Astrocyte (in vitro differentiated cells and primary cell): ENCODE measurements at regions not wholly inside any gene's neighbourhood (a gene's known extent, or its start where the extent isn't known, plus 50 kb on each side); places are given as distances from the start of the nearest gene placed in this dataset.
"Not testable (repeated sequence)": the region's sequence is repeated elsewhere in the genome, so short reads cannot be mapped to it uniquely, and the experiment has no call there.

Experiments
- DNase-seq: peaks from one replicate; pipeline ENCODE4 v3.0.0-alpha.2; 2010; ENCODE audit warnings: low read depth
- FAIRE-seq: peaks from 2 replicates; lab custom pipeline; 2011; peaks lifted over from hg19 to GRCh38; lab: Jason Lieb, UNC
- H2AFZ ChIP-seq: 2 replicates; pipeline ENCODE4 v1.6.0; 2012; ENCODE audit warnings: low read depth, low read length, inconsistent platforms
- H3K27ac ChIP-seq: 2 replicates; pipeline ENCODE4 v1.5.1; 2011; ENCODE audit warnings: low read depth, low read length, inconsistent platforms
- H3K27me3 ChIP-seq: 2 replicates; pipeline ENCODE4 v1.6.0; 2011; ENCODE audit warnings: low read length, inconsistent platforms; ENCODE audit not compliant: insufficient read depth
- H3K36me3 ChIP-seq: 2 replicates; pipeline ENCODE4 v1.5.1; 2011; ENCODE audit warnings: low read length, inconsistent platforms; ENCODE audit not compliant: insufficient read depth
- H3K4me1 ChIP-seq: 2 replicates; pipeline ENCODE4 v1.5.1; 2011; ENCODE audit warnings: low read length, inconsistent platforms; ENCODE audit not compliant: insufficient read depth
- H3K4me2 ChIP-seq: 2 replicates; pipeline ENCODE4 v1.6.0; 2012; ENCODE audit warnings: low read length, inconsistent platforms
- H3K4me3 ChIP-seq: 2 replicates; pipeline ENCODE4 v1.5.1; 2011; ENCODE audit warnings: low read depth, mild to moderate bottlenecking, low read length, inconsistent platforms; ENCODE audit not compliant: insufficient read depth
- H3K79me2 ChIP-seq: 2 replicates; pipeline ENCODE4 v1.6.0; 2012; ENCODE audit warnings: mild to moderate bottlenecking, low read length, inconsistent platforms; ENCODE audit not compliant: insufficient read depth
- H3K9ac ChIP-seq: 2 replicates; pipeline ENCODE4 v1.6.0; 2012; ENCODE audit warnings: mild to moderate bottlenecking, low read length, inconsistent platforms
- H3K9me3 ChIP-seq: 2 replicates; pipeline ENCODE4 v1.5.1; 2012; ENCODE audit warnings: low read depth, mild to moderate bottlenecking, low read length, inconsistent platforms; ENCODE audit not compliant: insufficient read depth
- H4K20me1 ChIP-seq: 2 replicates; pipeline ENCODE4 v1.6.0; 2012; ENCODE audit warnings: low read length, inconsistent platforms; ENCODE audit not compliant: insufficient read depth
- H3K27ac Mint-ChIP-seq: one replicate; pipeline ENCODE4 v1.8.0; 2021; ENCODE audit warnings: mild to moderate bottlenecking, mixed read lengths; ENCODE audit not compliant: unreplicated experiment
- H3K27me3 Mint-ChIP-seq: one replicate; pipeline ENCODE4 v1.8.0; 2021; ENCODE audit warnings: low read depth, mixed read lengths; ENCODE audit not compliant: unreplicated experiment
- H3K36me3 Mint-ChIP-seq: one replicate; pipeline ENCODE4 v1.8.0; 2021; ENCODE audit warnings: low read depth, mixed read lengths; ENCODE audit not compliant: unreplicated experiment
- H3K4me1 Mint-ChIP-seq: one replicate; pipeline ENCODE4 v1.8.0; 2021; ENCODE audit warnings: low read depth, mixed read lengths; ENCODE audit not compliant: unreplicated experiment
- H3K4me3 Mint-ChIP-seq: one replicate; pipeline ENCODE4 v1.8.0; 2021; ENCODE audit warnings: mild to moderate bottlenecking, moderate library complexity, mixed read lengths; ENCODE audit not compliant: unreplicated experiment
- H3K9me3 Mint-ChIP-seq: one replicate; pipeline ENCODE4 v1.8.0; 2021; ENCODE audit warnings: mild to moderate bottlenecking, mixed read lengths; ENCODE audit not compliant: unreplicated experiment
- CTCF ChIP-seq: IDR thresholded peaks from 2 replicates; pipeline ENCODE4 v1.5.1; 2011; ENCODE audit warnings: low read depth, mild to moderate bottlenecking, inconsistent platforms, low read length, moderate library complexity; ENCODE audit not compliant: insufficient read depth
- EZH2 ChIP-seq: IDR thresholded peaks from 2 replicates; pipeline ENCODE4 v1.6.1; 2012; ENCODE audit warnings: mild to moderate bottlenecking, low read length, inconsistent platforms; ENCODE audit not compliant: insufficient read depth

- H3K27me3 ChIP-seq = no peaks in the 10 kb centered on the region
- Mint-ChIP-seq H3K9me3 (peaks cover 2% of the 10 kb centered on the region), H3K4me3 (no peak overlapping the region), H3K27ac (no peak overlapping the region), H3K4me1 (no peaks in the 10 kb centered on the region), H3K36me3 (no peaks in the 10 kb centered on the region), H3K27me3 (no peaks in the 10 kb centered on the region)
- H3K27ac ChIP-seq = no peak overlapping the region
- no peaks in the 10 kb centered on the region for H4K20me1 ChIP-seq
- no peak overlapping the region for H3K4me2 ChIP-seq
- H3K79me2 ChIP-seq = no peaks in the 10 kb centered on the region
- H3K4me3 ChIP-seq = no peak overlapping the region
- DNase-seq (no peak), FAIRE-seq (no peak)
- no peak overlapping the region for H2AFZ ChIP-seq
- no peaks in the 10 kb centered on the region for H3K9me3 ChIP-seq
- no peaks in the 10 kb centered on the region for H3K4me1 ChIP-seq
- TF ChIP-seq CTCF = no peak
- TF ChIP-seq EZH2 = no peak
- no peak overlapping the region for H3K9ac ChIP-seq
- no peaks in the 10 kb centered on the region for H3K36me3 ChIP-seq
Observed at GRCh38 chr3:61429106-61429505, 132.3 kb upstream of the PTPRG start.

GRCh38 chr3:61434901-61435300 lies 126.5 kb upstream of the PTPRG start:
- not testable (repeated sequence) for H3K4me2 ChIP-seq, H3K9ac ChIP-seq, H3K4me1 Mint-ChIP-seq, H3K36me3 Mint-ChIP-seq, H3K4me3 ChIP-seq, H3K4me1 ChIP-seq, H3K27ac Mint-ChIP-seq, H3K27me3 Mint-ChIP-seq, H3K79me2 ChIP-seq, H3K36me3 ChIP-seq, DNase-seq, H3K4me3 Mint-ChIP-seq, H3K27me3 ChIP-seq, FAIRE-seq, H4K20me1 ChIP-seq, H3K27ac ChIP-seq, H2AFZ ChIP-seq, H3K9me3 Mint-ChIP-seq, H3K9me3 ChIP-seq

- not testable (repeated sequence) for H3K27ac ChIP-seq, H3K4me1 Mint-ChIP-seq, H4K20me1 ChIP-seq, H3K4me2 ChIP-seq, H2AFZ ChIP-seq, H3K27ac Mint-ChIP-seq, FAIRE-seq, H3K79me2 ChIP-seq, H3K27me3 ChIP-seq, H3K9ac ChIP-seq, H3K36me3 ChIP-seq, H3K27me3 Mint-ChIP-seq, H3K4me3 Mint-ChIP-seq, H3K4me1 ChIP-seq, H3K9me3 Mint-ChIP-seq, H3K9me3 ChIP-seq, H3K36me3 Mint-ChIP-seq, H3K4me3 ChIP-seq, DNase-seq
Observed at GRCh38 chr3:61435361-61435760, 126.0 kb upstream of the PTPRG start.
